Smooth muscle cell (in vitro differentiated cells): ENCODE measurements at regions not wholly inside any gene's neighbourhood (a gene's known extent, or its start where the extent isn't known, plus 50 kb on each side); places are given as distances from the start of the nearest gene placed in this dataset.
A peak's percentile ranks its signal among the peaks of the same experiment; 100 is the strongest.

Experiments
- DNase-seq: peaks from one replicate; lab custom pipeline; 2025; ENCODE audit not compliant: unreplicated experiment; lab: John Stamatoyannopoulos, UW
- H2AFZ ChIP-seq: fragments of 200-600 bp; sonication (generic); 2 replicates; pipeline ENCODE4 v1.6.0; 2016; ENCODE audit warnings: antibody characterized with exemption, low read depth, mild to moderate bottlenecking
- H3F3A ChIP-seq: fragments of 200-600 bp; sonication (generic); 2 replicates; pipeline ENCODE4 v1.6.0; 2017; ENCODE audit warnings: antibody characterized with exemption, low read depth
- H3K27ac ChIP-seq: fragments of 200-600 bp; sonication (generic); 2 replicates; pipeline ENCODE4 v1.5.1; 2016; ENCODE audit warnings: low read depth, mild to moderate bottlenecking
- H3K27me3 ChIP-seq: fragments of 200-600 bp; sonication (generic); 2 replicates; pipeline ENCODE4 v1.6.1; 2016; ENCODE audit warnings: low read depth, mild to moderate bottlenecking
- H3K36me3 ChIP-seq: fragments of 200-600 bp; sonication (generic); 2 replicates; pipeline ENCODE4 v1.5.1; 2016; ENCODE audit warnings: low read depth
- H3K4me1 ChIP-seq: fragments of 200-600 bp; sonication (generic); 2 replicates; pipeline ENCODE4 v1.5.1; 2016; ENCODE audit warnings: low read depth
- H3K4me2 ChIP-seq: fragments of 200-600 bp; sonication (generic); 2 replicates; pipeline ENCODE4 v1.6.0; 2016; ENCODE audit warnings: mild to moderate bottlenecking
- H3K4me3 ChIP-seq: fragments of 200-600 bp; sonication (generic); 2 replicates; pipeline ENCODE4 v1.5.1; 2016; ENCODE audit warnings: mild to moderate bottlenecking
- H3K79me2 ChIP-seq: fragments of 200-600 bp; sonication (generic); 2 replicates; pipeline ENCODE4 v1.6.0; 2016; ENCODE audit warnings: low read depth, mild to moderate bottlenecking
- H3K9ac ChIP-seq: fragments of 200-600 bp; sonication (generic); 2 replicates; pipeline ENCODE4 v1.6.0; 2016; ENCODE audit warnings: low read depth
- H3K9me3 ChIP-seq: fragments of 200-600 bp; sonication (generic); replicated peaks from 2 replicates; pipeline ENCODE4 v1.5.1; 2016; ENCODE audit warnings: low read depth
- H4K20me1 ChIP-seq: fragments of 200-600 bp; sonication (generic); 2 replicates; pipeline ENCODE4 v1.6.0; 2016; ENCODE audit warnings: low read depth
- WGBS: methylation state at CpG from one replicate; pipeline ENCODE4 v1.1.7; 2016; ENCODE audit warnings: low lambda C conversion rate; 5-methylcytosine and 5-hydroxymethylcytosine counted together
- TF ChIP-seq, protein P1 (sequence below): fragments of 200-600 bp; sonication (generic); IDR thresholded peaks from 2 replicates; pipeline ENCODE4 v1.5.1; 2017; ENCODE audit warnings: borderline replicate concordance, mild to moderate bottlenecking, antibody characterized with exemption; ENCODE audit not compliant: insufficient read depth, poor library complexity, severe bottlenecking

DNA sequence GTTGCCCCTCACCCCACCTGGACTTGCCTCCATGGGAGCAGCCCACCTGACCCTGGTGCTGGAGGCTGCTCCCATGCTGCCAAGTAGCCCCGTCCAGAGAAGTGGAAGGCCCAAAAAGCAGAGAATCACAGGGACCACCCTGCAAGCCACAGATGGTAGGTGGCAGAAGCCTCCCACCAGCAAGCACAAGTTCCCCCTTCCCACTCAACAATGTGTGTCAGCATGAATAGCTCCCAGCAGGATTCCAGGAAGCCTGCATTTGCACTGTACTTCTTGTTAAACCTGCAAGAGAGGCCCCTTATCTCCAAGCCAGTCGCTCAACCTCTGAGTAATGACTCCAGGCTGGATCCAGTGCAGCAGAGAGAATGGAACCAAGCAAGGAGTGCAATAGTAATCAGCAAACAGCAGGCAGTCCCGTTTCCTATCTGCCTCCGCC, 180.8 kb upstream of the CST7 start:
- Histone ChIP-seq H2AFZ (no peak overlapping the region), H3K27me3 (no peaks in the 10 kb centered on the region), H3K9me3 (no peaks in the 10 kb centered on the region), H3K79me2 (no peaks in the 10 kb centered on the region), H3K27ac (peak overlapping the region; percentile 67), H3F3A (peaks cover 21% of the 10 kb centered on the region), H3K4me3 (no peak overlapping the region), H3K4me1 (peaks cover 10% of the 10 kb centered on the region), H3K36me3 (no peaks in the 10 kb centered on the region), H3K9ac (no peak overlapping the region), H3K4me2 (peak overlapping the region; percentile 77), H4K20me1 (no peaks in the 10 kb centered on the region)
- DNase-seq = no peak
- TF ChIP-seq, protein P1, sequence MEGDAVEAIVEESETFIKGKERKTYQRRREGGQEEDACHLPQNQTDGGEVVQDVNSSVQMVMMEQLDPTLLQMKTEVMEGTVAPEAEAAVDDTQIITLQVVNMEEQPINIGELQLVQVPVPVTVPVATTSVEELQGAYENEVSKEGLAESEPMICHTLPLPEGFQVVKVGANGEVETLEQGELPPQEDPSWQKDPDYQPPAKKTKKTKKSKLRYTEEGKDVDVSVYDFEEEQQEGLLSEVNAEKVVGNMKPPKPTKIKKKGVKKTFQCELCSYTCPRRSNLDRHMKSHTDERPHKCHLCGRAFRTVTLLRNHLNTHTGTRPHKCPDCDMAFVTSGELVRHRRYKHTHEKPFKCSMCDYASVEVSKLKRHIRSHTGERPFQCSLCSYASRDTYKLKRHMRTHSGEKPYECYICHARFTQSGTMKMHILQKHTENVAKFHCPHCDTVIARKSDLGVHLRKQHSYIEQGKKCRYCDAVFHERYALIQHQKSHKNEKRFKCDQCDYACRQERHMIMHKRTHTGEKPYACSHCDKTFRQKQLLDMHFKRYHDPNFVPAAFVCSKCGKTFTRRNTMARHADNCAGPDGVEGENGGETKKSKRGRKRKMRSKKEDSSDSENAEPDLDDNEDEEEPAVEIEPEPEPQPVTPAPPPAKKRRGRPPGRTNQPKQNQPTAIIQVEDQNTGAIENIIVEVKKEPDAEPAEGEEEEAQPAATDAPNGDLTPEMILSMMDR = no peak
- 26% methylated on average over 4 of the region's 4 CpGs for WGBS

GRCh38 chr20:24768713-24769601, 180.1 kb upstream of the CST7 start:
- WGBS = 21% methylated on average over 10 of the region's 10 CpGs
- no peaks in the 10 kb centered on the region for H3K27me3 ChIP-seq
- no peaks in the 10 kb centered on the region for H3K9me3 ChIP-seq
- peaks cover 21% of the 10 kb centered on the region for H3F3A ChIP-seq
- H3K4me3 ChIP-seq = no peak overlapping the region
- no peaks in the 10 kb centered on the region for H3K79me2 ChIP-seq
- no peak for DNase-seq
- H3K4me1 ChIP-seq = peaks cover 13% of the 10 kb centered on the region
- H4K20me1 ChIP-seq = no peaks in the 10 kb centered on the region
- TF ChIP-seq, protein P1 = no peak
- no peak overlapping the region for H2AFZ ChIP-seq
- H3K27ac ChIP-seq = peak overlapping the region; percentile 67
- H3K4me2 ChIP-seq = peak overlapping the region; percentile 77
- no peaks in the 10 kb centered on the region for H3K36me3 ChIP-seq
- H3K9ac ChIP-seq = no peak overlapping the region

GRCh38 chr20:24769878-24770627, 179.0 kb upstream of the CST7 start:
- no peak overlapping the region for H3K27ac ChIP-seq
- H3K36me3 ChIP-seq = no peaks in the 10 kb centered on the region
- no peak overlapping the region for H3K4me3 ChIP-seq
- no peaks in the 10 kb centered on the region for H3K9me3 ChIP-seq
- H3F3A ChIP-seq = peaks cover 21% of the 10 kb centered on the region
- H2AFZ ChIP-seq = no peak overlapping the region
- no peak for DNase-seq
- no peak overlapping the region for H3K4me2 ChIP-seq
- H4K20me1 ChIP-seq = no peaks in the 10 kb centered on the region
- no peak overlapping the region for H3K9ac ChIP-seq
- 93% methylated on average over 18 of the region's 18 CpGs for WGBS
- H3K79me2 ChIP-seq = no peaks in the 10 kb centered on the region
- TF ChIP-seq, protein P1 = no peak
- peaks cover 13% of the 10 kb centered on the region for H3K4me1 ChIP-seq
- H3K27me3 ChIP-seq = no peaks in the 10 kb centered on the region
